ENCODE measurements at regions not wholly inside any gene's neighbourhood (a gene's known extent, or its start where the extent isn't known, plus 50 kb on each side); places are given as distances from the start of the nearest gene placed in this dataset. TPM values are rescaled to one million over a fixed set of nuclear protein-coding genes. Genes with fewer than 3 reads are reported as not detected.

Small RNAs in the stretch of these regions (small RNA-seq; reads per million reads assigned to genes)
- not detected for gene AC009518.3

All from frontal cortex (tissue), 1 donor.